ENCODE measurements at regions not wholly inside any gene's neighbourhood (a gene's known extent, or its start where the extent isn't known, plus 50 kb on each side); places are given as distances from the start of the nearest gene placed in this dataset.

- no peak for TF ChIP-seq POLR2A (IDR thresholded peaks at IDR 0.05; ENCODE audit: low read length)
- no peak for TF ChIP-seq GATA1 (IDR thresholded peaks at IDR 0.05; ENCODE audit: low read depth, low read length)
Observed at GRCh38 chr16:73204359-73205152, 156.6 kb upstream of the ZFHX3 start.
